K562 (cell line): ENCODE measurements at regions not wholly inside any gene's neighbourhood (a gene's known extent, or its start where the extent isn't known, plus 50 kb on each side); places are given as distances from the start of the nearest gene placed in this dataset.

ENCODE experiments used
- FOXA3 ChIP-seq, 2 experiments: fragments of 450-650 bp in 1 of 2; sonication (generic) in 1 of 2; formaldehyde crosslinking; IDR thresholded peaks in 1 of 2; conservative IDR thresholded peaks in 1 of 2; 2 replicates each; pipeline versions ENCODE4 v1.4.0 to v1.8.0; 2020 to 2022; ENCODE audit warnings: mild to moderate bottlenecking in 2 of 2, missing genetic modification reagents in 1 of 2
- GMEB1 ChIP-seq: fragments of 250-450 bp; sonication (Bioruptor Pico); IDR thresholded peaks from 2 replicates; pipeline ENCODE4 v1.4.0; 2020; ENCODE audit warnings: mild to moderate bottlenecking
- LCOR ChIP-seq: sonication (generic); formaldehyde crosslinking; IDR thresholded peaks from 2 replicates; pipeline ENCODE4 v1.8.0; 2022; ENCODE audit warnings: mild to moderate bottlenecking, missing genetic modification reagents
- MTA3 ChIP-seq: fragments of 450-650 bp; formaldehyde crosslinking; IDR thresholded peaks from 2 replicates; pipeline ENCODE4 v1.6.1; 2017; ENCODE audit warnings: mild to moderate bottlenecking, borderline replicate concordance
- NFE2L1 ChIP-seq: fragments of 450-650 bp; IDR thresholded peaks from 2 replicates; pipeline ENCODE4 v1.6.1; 2016; ENCODE audit warnings: missing genetic modification characterization, low read depth, mild to moderate bottlenecking, missing compliant biosample characterization, moderate library complexity, borderline replicate concordance
- REST ChIP-seq, 2 experiments: fragments of 450-650 bp; formaldehyde crosslinking in 1 of 2; IDR thresholded peaks; 2 replicates each; pipeline versions ENCODE4 v1.4.0 to v1.6.1; 2014 to 2020; ENCODE audit warnings: mild to moderate bottlenecking in 2 of 2, borderline replicate concordance in 1 of 2, low read depth in 1 of 2
- RREB1 ChIP-seq: fragments of 250-450 bp; sonication (Bioruptor Pico); IDR thresholded peaks from 2 replicates; pipeline ENCODE4 v1.4.0; 2020
- SMARCA4 ChIP-seq: fragments of 450-650 bp; IDR thresholded peaks from 2 replicates; pipeline ENCODE4 v1.6.1; 2016
- ZNF57 ChIP-seq: fragments of 450-650 bp; formaldehyde crosslinking; IDR thresholded peaks from 2 replicates; pipeline ENCODE4 v1.4.0; 2020; ENCODE audit warnings: mild to moderate bottlenecking, moderate library complexity

GRCh38 chr2:144660518-144661316 is 140.8 kb upstream of the ZEB2 start (continued):
- TF ChIP-seq MTA3 (0 out of 2 replicates have a peak, but pooled peaks have one; percentile 40), NFE2L1 (tag) (no peak), LCOR (CRISPR knock-in tag) (peak; percentile 32; the same call in 1 of the 2 replicates), RREB1 (CRISPR knock-in tag) (no peak), REST (IDR thresholded peaks at IDR 0.05; ENCODE audit: borderline replicate concordance) (no peak), REST (CRISPR knock-in tag; IDR thresholded peaks at IDR 0.05; ENCODE audit: low read depth) (no peak), FOXA3 (CRISPR knock-in tag; conservative IDR thresholded peaks at IDR 0.05 in 1 of 2, IDR thresholded peaks at IDR 0.05 in 1 of 2) (no peak), ZNF57 (CRISPR knock-in tag) (no peak), GMEB1 (CRISPR knock-in tag) (no peak), SMARCA4 (peak; percentile 62; the same call in 1 of the 2 replicates)
